CD14-positive monocyte (primary cell): ENCODE measurements at regions not wholly inside any gene's neighbourhood (a gene's known extent, or its start where the extent isn't known, plus 50 kb on each side); places are given as distances from the start of the nearest gene placed in this dataset.
"Not testable (repeated sequence)": the region's sequence is repeated elsewhere in the genome, so short reads cannot be mapped to it uniquely, and the experiment has no call there.

Source experiments
- DNase-seq, 3 donors: peaks; one replicate each; pipeline ENCODE4 v3.0.0-alpha.2; 2011 to 2022
- H2AFZ ChIP-seq: 2 replicates; pipeline ENCODE4 v1.6.0; 2012; ENCODE audit warnings: mild to moderate bottlenecking, low read depth, low read length, inconsistent platforms; ENCODE audit not compliant: insufficient read depth, poor library complexity, severe bottlenecking
- H3K27ac ChIP-seq, 2 donors: 1 replicate in 1 of 2; 2 replicates in 1 of 2; pipeline ENCODE4 v1.5.1; 2012 to 2013; ENCODE audit warnings: low read length in 2 of 2, control low read depth in 1 of 2, inconsistent platforms in 1 of 2, low read depth in 1 of 2, mild to moderate bottlenecking in 1 of 2
- H3K27me3 ChIP-seq, 2 donors: one replicate each; pipeline versions ENCODE4 v1.6.0 to v1.6.1; 2011 to 2013; ENCODE audit warnings: low read length in 2 of 2; ENCODE audit not compliant: control insufficient read depth in 2 of 2, insufficient read depth in 2 of 2
- H3K36me3 ChIP-seq, 2 donors: replicated peaks in 1 of 2; 1 replicate in 1 of 2; 2 replicates in 1 of 2; pipeline versions ENCODE4 v1.5.1 to v1.6.1; 2012 to 2013; ENCODE audit warnings: low read length in 2 of 2, control low read depth in 1 of 2, inconsistent platforms in 1 of 2, mild to moderate bottlenecking in 1 of 2; ENCODE audit not compliant: insufficient read depth in 2 of 2, control insufficient read depth in 1 of 2
- H3K4me1 ChIP-seq, 2 donors: 1 replicate in 1 of 2; 2 replicates in 1 of 2; pipeline versions ENCODE4 v1.5.1 to v1.6.1; 2012 to 2013; ENCODE audit warnings: low read length in 2 of 2, control low read depth in 1 of 2, inconsistent platforms in 1 of 2, mild to moderate bottlenecking in 1 of 2, moderate library complexity in 1 of 2; ENCODE audit not compliant: insufficient read depth in 2 of 2, control insufficient read depth in 1 of 2
- H3K4me2 ChIP-seq: replicated peaks from 2 replicates; pipeline ENCODE3; 2012; ENCODE audit warnings: low read length, moderate library complexity, mild to moderate bottlenecking; ENCODE audit not compliant: poor library complexity, severe bottlenecking; ENCODE audit errors: extremely low read depth
- H3K4me3 ChIP-seq, 3 experiments: fragments of 200-600 bp in 1 of 3; sonication (generic) in 1 of 3; replicated peaks in 1 of 3; 1 replicate in 2 of 3; 2 replicates in 1 of 3; pipeline ENCODE4 v1.5.1; 2011 to 2013; ENCODE audit warnings: low read length in 3 of 3, mild to moderate bottlenecking in 3 of 3, control low read depth in 2 of 3, low read depth in 2 of 3, inconsistent platforms in 1 of 3, moderate library complexity in 1 of 3
- H3K79me2 ChIP-seq: 2 replicates; pipeline ENCODE4 v1.6.0; 2012; ENCODE audit warnings: mild to moderate bottlenecking, control low read depth, inconsistent platforms, low read length, moderate library complexity; ENCODE audit not compliant: insufficient read depth
- H3K9ac ChIP-seq: 2 replicates; pipeline ENCODE4 v1.6.0; 2017; ENCODE audit warnings: low read length, mild to moderate bottlenecking; ENCODE audit not compliant: insufficient read depth, poor library complexity, severe bottlenecking
- H3K9me3 ChIP-seq, 2 donors: replicated peaks in 1 of 2; 1 replicate in 1 of 2; 2 replicates in 1 of 2; pipeline versions ENCODE4 v1.5.1 to v1.6.1; 2012 to 2013; ENCODE audit warnings: low read length in 2 of 2, control low read depth in 1 of 2; ENCODE audit not compliant: control insufficient read depth in 1 of 2, insufficient read depth in 1 of 2
- H4K20me1 ChIP-seq: 2 replicates; pipeline ENCODE4 v1.6.0; 2012; ENCODE audit warnings: mild to moderate bottlenecking, low read length, control low read depth, moderate library complexity; ENCODE audit not compliant: insufficient read depth
- H3K27ac Mint-ChIP-seq, 7 donors: one replicate each; pipeline ENCODE4 v1.8.0; 2020; ENCODE audit warnings: mild to moderate bottlenecking in 7 of 7, mixed read lengths in 7 of 7, moderate library complexity in 6 of 7, inconsistent platforms in 2 of 7
- H3K27me3 Mint-ChIP-seq, 3 donors: one replicate each; pipeline ENCODE4 v1.8.0; 2021 to 2022; ENCODE audit warnings: low read depth in 3 of 3, mild to moderate bottlenecking in 3 of 3, mixed read lengths in 3 of 3, moderate library complexity in 3 of 3, inconsistent platforms in 1 of 3
- H3K36me3 Mint-ChIP-seq, 2 donors: one replicate each; pipeline ENCODE4 v1.8.0; 2020; ENCODE audit warnings: mixed read lengths in 2 of 2, inconsistent platforms in 1 of 2, mild to moderate bottlenecking in 1 of 2
- H3K4me1 Mint-ChIP-seq: one replicate; pipeline ENCODE4 v1.8.0; 2020; ENCODE audit warnings: mild to moderate bottlenecking, mixed read lengths
- H3K4me3 Mint-ChIP-seq, 2 donors: one replicate each; pipeline ENCODE4 v1.8.0; 2020; ENCODE audit warnings: mild to moderate bottlenecking in 2 of 2, mixed read lengths in 2 of 2, moderate library complexity in 1 of 2
- H3K9me3 Mint-ChIP-seq, 7 donors: one replicate each; pipeline ENCODE4 v1.8.0; 2020 to 2022; ENCODE audit warnings: mixed read lengths in 7 of 7, mild to moderate bottlenecking in 6 of 7, moderate library complexity in 6 of 7, inconsistent platforms in 2 of 7
- WGBS: methylation state at CpG from one replicate; pipeline ENCODE4 v1.1.5; 2013; ENCODE audit warnings: missing lambda C conversion rate; ENCODE audit not compliant: insufficient coverage; 5-methylcytosine and 5-hydroxymethylcytosine counted together
- intact Hi-C, 2 donors: fragments of 100-400 bp; cut with micrococcal nuclease; formaldehyde crosslinking; loops; one replicate each; pipeline versions ENCODE4 v1.15.0 to v1.15.1; 2023

GRCh38 chr15:21546182-21546903, 106.0 kb upstream of the POTEB3 start:
- H3K9ac ChIP-seq, H3K4me3 ChIP-seq, H3K4me1 Mint-ChIP-seq, H3K4me3 Mint-ChIP-seq, H3K36me3 ChIP-seq, H2AFZ ChIP-seq, H3K27ac Mint-ChIP-seq, DNase-seq, H3K27me3 ChIP-seq, H3K4me2 ChIP-seq, H3K79me2 ChIP-seq, H4K20me1 ChIP-seq, H3K9me3 ChIP-seq, intact Hi-C loops, H3K9me3 Mint-ChIP-seq, H3K27ac ChIP-seq, H3K27me3 Mint-ChIP-seq, H3K36me3 Mint-ChIP-seq, H3K4me1 ChIP-seq: not testable (repeated sequence)
- no CpG with 5 or more reads among the region's 4 CpGs for WGBS

DNA sequence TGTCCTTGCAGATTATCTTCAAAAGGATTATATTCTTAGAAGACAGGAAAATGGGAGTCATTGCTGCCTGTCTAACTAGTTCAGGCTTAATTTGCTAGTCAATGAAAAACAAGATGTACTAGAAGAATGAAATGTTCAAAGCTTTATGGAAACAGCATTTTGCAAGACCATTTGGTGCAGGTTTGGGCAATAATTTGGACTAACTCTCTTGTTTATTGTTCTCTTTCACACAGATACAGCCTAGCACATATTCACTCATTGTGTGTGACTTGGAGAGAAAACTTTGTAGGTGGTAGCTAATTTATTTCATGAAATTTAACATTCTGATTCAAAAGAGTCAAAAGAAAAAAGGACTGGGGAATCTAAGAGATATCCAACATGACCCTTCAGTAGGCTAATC, 92.5 kb upstream of the POTEB3 start:
- H3K36me3 ChIP-seq, H3K27me3 ChIP-seq, H3K79me2 ChIP-seq, H3K9me3 ChIP-seq, H3K36me3 Mint-ChIP-seq, DNase-seq, H3K27ac ChIP-seq, H3K9me3 Mint-ChIP-seq, H3K4me1 Mint-ChIP-seq, H3K27me3 Mint-ChIP-seq, H3K4me2 ChIP-seq, H3K4me3 ChIP-seq, H4K20me1 ChIP-seq, H3K9ac ChIP-seq, H3K4me1 ChIP-seq, H3K27ac Mint-ChIP-seq, H3K4me3 Mint-ChIP-seq, H2AFZ ChIP-seq, intact Hi-C loops: not testable (repeated sequence)

- H3K4me1 Mint-ChIP-seq, H3K4me3 ChIP-seq, H3K27ac ChIP-seq, H3K27me3 ChIP-seq, H3K27ac Mint-ChIP-seq, intact Hi-C loops, H3K4me3 Mint-ChIP-seq, H3K9ac ChIP-seq, H3K4me1 ChIP-seq, H3K36me3 ChIP-seq, H3K9me3 ChIP-seq, H3K36me3 Mint-ChIP-seq, DNase-seq, H3K9me3 Mint-ChIP-seq, H3K79me2 ChIP-seq, H3K27me3 Mint-ChIP-seq, H3K4me2 ChIP-seq, H4K20me1 ChIP-seq, H2AFZ ChIP-seq: not testable (repeated sequence)
- no CpG with 5 or more reads among the region's 17 CpGs for WGBS
Observed at GRCh38 chr15:21516248-21516647, 75.9 kb upstream of the POTEB3 start.

DNA sequence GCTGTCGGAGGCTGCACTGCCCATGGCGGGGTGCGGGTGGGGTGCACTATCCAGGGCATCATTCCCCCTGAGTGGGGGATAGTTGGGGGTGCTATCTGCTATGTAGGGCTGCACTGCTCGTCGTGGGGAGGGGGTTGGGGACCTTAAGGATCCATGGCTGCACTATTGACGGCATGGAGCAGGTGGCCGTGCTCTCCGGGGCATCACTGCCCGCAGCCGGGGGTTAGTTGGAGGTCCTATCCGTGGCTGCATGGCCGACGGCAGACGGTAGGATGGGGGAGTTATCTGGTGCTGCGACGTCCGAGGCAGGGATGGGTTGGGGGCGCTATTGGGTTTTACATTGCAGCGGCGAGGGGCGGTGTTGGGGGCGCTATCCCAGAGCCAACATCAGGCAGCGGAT, 75.0 kb upstream of the POTEB3 start:
- H3K4me3 Mint-ChIP-seq, H4K20me1 ChIP-seq, H3K36me3 Mint-ChIP-seq, H3K9ac ChIP-seq, DNase-seq, H3K27me3 Mint-ChIP-seq, H3K27ac ChIP-seq, H3K36me3 ChIP-seq, H3K9me3 ChIP-seq, H3K79me2 ChIP-seq, H3K27ac Mint-ChIP-seq, H2AFZ ChIP-seq, H3K4me3 ChIP-seq, H3K9me3 Mint-ChIP-seq, H3K4me1 ChIP-seq, H3K4me2 ChIP-seq, H3K4me1 Mint-ChIP-seq, H3K27me3 ChIP-seq, intact Hi-C loops: not testable (repeated sequence)
- no CpG with 5 or more reads among the region's 23 CpGs for WGBS
